Fibroblast of the aortic adventitia (primary cell): ENCODE measurements at regions not wholly inside any gene's neighbourhood (a gene's known extent, or its start where the extent isn't known, plus 50 kb on each side); places are given as distances from the start of the nearest gene placed in this dataset.
A peak's percentile ranks its signal among the peaks of the same experiment; 100 is the strongest.
"Not testable (repeated sequence)": the region's sequence is repeated elsewhere in the genome, so short reads cannot be mapped to it uniquely, and the experiment has no call there.

Experiments
- DNase-seq: peaks from one replicate; pipeline ENCODE4 v3.0.0-alpha.2; 2010; ENCODE audit warnings: low read depth
- H3K4me3 ChIP-seq: 2 replicates; pipeline ENCODE4 v1.5.1; 2011; ENCODE audit warnings: low read depth, mild to moderate bottlenecking, control low read depth, low read length, moderate library complexity
- TF ChIP-seq, protein P1 (sequence below): IDR thresholded peaks from 2 replicates; pipeline ENCODE4 v1.5.1; 2011; ENCODE audit warnings: mild to moderate bottlenecking, low read length, control low read depth, inconsistent platforms; ENCODE audit not compliant: insufficient read depth

DNA sequence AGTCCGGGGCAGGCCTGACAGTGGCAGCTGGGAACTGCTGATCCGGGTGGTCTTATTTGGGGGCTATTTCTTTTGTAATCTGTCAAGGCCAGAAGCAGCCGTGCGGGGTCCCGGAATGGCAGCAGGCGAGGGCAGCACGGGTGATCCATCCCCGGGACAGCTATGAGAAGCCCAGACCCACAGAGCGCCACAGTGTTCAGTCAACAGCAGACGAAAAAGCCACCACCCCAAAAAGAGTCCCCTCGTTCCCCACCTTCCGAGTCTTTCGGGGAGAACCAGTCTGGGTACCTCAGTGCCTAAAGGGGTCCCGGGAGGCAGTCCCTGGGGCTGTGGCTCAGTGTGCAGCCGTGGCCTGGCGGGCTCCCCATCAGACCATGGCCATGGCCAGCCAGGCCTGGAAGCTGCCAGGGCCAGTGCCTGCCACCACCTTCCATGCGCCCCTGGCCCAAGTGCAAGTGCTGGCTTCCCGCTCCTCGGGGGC lies 125.1 kb upstream of the KCTD7 start:
- H3K4me3 ChIP-seq: no peak overlapping the region
- TF ChIP-seq, protein P1, sequence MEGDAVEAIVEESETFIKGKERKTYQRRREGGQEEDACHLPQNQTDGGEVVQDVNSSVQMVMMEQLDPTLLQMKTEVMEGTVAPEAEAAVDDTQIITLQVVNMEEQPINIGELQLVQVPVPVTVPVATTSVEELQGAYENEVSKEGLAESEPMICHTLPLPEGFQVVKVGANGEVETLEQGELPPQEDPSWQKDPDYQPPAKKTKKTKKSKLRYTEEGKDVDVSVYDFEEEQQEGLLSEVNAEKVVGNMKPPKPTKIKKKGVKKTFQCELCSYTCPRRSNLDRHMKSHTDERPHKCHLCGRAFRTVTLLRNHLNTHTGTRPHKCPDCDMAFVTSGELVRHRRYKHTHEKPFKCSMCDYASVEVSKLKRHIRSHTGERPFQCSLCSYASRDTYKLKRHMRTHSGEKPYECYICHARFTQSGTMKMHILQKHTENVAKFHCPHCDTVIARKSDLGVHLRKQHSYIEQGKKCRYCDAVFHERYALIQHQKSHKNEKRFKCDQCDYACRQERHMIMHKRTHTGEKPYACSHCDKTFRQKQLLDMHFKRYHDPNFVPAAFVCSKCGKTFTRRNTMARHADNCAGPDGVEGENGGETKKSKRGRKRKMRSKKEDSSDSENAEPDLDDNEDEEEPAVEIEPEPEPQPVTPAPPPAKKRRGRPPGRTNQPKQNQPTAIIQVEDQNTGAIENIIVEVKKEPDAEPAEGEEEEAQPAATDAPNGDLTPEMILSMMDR: no peak
- no peak for DNase-seq

DNA sequence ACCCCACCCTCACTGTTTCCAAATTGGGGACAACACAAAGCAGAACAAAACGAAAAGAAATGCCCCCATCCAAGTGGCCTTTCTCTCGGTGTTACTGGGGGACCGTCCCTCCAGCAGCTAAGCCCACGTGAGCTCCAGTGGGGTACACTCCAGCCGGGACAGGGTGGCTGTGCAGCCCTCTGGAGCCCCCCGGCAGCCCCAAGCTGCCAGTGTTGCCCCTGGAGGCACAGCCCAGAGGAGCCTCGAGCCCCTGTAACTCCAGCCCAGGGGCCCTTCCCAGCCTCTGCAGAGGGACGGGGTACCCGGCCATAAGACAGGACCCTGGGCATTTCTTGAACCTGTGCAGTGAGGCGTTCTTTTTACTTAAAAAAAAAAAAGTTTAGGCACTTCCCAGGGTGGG lies 124.5 kb upstream of the KCTD7 start:
- no peak overlapping the region for H3K4me3 ChIP-seq
- no peak for DNase-seq
- TF ChIP-seq, protein P1: no peak

DNA sequence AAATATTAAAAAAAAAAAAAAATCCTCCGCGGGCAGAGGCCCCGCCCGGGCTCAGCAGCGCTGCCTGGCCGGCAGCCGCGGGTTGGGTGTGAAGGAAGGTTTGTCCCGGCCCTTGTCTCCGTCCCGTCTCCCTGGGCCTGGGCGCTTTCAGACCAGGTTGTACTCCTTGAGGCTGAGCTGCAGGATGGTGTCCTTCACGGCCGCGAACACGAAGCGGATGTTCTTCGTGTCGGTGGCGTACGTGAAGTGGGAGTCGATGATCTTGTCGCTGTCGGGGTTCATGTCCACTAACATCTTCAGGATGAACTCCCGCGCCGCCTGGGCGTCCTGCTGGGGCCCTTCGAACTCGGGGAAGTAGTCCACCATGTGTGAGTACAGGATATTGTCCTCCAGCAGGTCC lies 123.7 kb upstream of the KCTD7 start:
- TF ChIP-seq, protein P1: no peak
- DNase-seq: no peak

DNA sequence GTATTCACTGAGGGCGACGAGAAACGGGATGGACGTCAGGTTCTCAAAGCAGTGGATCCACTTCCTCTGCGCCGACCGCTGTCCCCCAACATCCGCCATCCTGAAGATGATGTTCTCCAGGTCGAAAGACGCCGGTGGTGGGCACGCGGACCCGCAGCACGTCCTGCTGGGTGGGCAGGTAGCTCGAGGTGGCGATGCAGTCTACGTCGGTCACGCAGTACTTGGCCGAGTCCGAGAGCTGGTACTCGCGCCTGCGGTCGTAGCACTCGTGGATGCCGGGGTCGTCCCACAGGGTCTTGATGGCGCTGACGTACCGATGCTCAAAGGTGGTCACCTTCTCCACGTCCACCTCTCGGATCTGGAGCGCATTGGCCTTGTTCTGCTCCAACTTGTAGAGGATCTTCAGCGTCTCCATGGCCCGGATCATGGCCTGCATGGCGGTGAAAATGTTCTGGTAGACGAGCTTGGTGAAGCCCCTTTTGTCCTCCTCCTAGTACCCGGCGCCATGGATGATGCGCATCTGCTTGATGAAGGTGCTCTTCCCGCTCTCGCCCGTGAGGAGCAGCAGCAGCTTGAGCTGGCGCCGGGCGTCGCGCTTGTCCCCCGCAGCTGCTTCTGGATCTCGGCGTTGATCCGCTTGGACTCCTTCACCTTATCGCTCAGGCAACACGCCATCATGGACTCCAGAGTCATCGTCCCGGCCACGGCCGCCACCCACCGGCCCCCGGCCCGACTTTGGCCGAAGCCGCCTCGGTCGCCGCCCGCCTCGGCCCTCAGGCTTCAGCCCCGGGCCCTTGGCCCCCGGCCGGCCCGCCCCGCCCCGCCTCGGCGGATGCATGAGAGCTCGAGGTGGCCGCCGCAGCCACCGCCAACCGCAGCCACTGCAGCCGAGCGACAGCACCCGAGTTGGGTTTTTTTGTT lies 122.9 kb upstream of the KCTD7 start:
- TF ChIP-seq, protein P1: no peak
- DNase-seq: no peak
- H3K4me3 ChIP-seq: peak overlapping the region; percentile 14

More for the DNA sequence above, 123.7 kb upstream of the KCTD7 start:
- H3K4me3 ChIP-seq: no peak overlapping the region

DNA sequence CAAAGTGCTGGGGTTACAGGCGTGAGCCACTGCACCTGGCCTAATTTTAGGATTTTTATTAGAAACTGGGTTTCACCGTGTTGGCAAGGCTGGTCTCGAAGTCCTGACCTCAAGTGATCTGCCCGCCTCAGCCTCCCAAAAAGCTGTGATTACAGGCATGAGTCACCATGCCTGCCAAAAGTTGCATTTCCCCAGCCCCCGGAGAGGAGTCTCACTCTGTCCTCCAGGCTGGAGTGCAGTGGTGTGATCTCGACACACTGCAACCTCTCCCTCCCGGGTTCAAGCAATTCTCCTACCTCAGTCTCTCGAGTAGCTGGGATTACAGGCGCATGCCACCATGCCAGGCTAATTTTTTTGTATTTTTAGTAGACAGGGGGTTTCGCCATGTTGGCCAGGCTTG lies 122.0 kb upstream of the KCTD7 start:
- DNase-seq: peak; percentile 16
- H3K4me3 ChIP-seq: not testable (repeated sequence)

DNA sequence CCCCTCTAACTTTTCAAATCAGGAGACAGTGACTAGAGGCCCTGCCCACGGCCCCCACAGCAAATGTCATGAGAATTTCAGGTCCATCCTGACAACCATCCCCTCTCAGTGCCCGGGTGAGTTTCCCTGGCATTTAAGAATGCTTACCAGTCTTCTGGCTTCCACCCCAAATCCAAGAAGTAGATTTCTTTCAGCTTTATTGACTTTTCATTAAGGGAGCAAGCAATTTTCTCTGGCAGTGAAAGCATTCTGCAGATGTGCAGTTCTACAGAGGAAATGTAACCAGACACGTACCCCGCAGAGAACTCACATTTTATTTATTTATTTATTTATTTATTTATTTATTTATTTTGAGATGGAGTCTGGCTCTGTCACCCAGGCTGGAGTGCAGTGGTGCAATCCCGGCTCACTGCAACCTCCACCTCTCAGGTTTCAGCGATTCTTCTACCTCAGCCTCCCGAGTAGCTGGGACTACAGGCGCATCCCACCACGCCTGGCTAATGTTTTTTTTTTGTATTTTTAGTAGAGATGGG lies 120.9 kb upstream of the KCTD7 start:
- DNase-seq: no peak
- TF ChIP-seq, protein P1: no peak
- H3K4me3 ChIP-seq: no peak overlapping the region

DNA sequence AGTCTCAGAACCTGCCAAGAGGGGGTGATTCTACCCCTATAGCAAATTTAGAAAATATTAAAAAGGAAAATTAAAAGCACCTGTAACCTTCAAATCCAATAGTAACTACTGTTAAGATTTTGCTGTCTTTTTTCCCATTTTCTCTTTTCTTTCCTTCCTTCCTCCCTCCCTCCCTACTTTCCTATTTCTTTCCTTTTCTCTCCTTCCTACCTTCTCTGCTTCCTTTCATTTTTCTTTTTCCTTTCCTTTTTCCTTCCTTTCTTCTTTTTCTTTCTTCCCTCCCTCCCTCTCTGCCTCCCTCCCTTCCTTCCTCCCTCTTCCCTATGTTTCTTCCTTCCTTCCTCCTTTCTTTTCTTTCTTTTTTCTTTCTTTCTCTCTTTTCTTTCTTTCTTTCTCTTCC lies 120.2 kb upstream of the KCTD7 start:
- no peak overlapping the region for H3K4me3 ChIP-seq
- DNase-seq: no peak
- TF ChIP-seq, protein P1: no peak
